ENCODE measurements at regions not wholly inside any gene's neighbourhood (a gene's known extent, or its start where the extent isn't known, plus 50 kb on each side); places are given as distances from the start of the nearest gene placed in this dataset.

DNA sequence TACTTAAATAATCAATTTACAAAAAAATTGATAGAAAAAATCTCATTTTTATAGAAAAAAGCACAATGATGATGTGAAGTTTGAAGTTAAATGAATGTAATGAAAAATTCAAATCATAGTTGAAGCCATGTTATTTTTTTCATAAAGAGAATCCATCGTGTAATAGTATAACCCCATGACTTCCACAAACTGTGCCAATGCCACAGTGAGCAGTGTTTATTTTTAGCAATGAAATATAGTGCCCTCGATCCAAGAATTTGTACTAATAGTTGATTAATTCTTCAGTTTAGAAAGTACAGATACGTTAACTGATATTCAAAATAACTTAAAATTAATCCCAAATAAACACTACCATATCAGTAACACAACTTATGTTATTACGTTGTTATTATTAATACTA lies 225.9 kb downstream of the PTPRC start:
- TF ChIP-seq CTCF (IDR thresholded peaks at IDR 0.05) (no peak), POLR2AphosphoS5 (IDR thresholded peaks at IDR 0.05; ENCODE audit: insufficient read depth in 1 of 2, low read depth in 1 of 2) (no peak)

All from vagina (tissue), 2 donors.